AG04450 (cell line): ENCODE measurements at regions not wholly inside any gene's neighbourhood (a gene's known extent, or its start where the extent isn't known, plus 50 kb on each side); places are given as distances from the start of the nearest gene placed in this dataset.
"Not testable (repeated sequence)": the region's sequence is repeated elsewhere in the genome, so short reads cannot be mapped to it uniquely, and the experiment has no call there.

Experiments
- CTCF ChIA-PET: fragments of 300-600, 350-600 bp; formaldehyde crosslinking; extraction: SDS; loops from one replicate; lab custom pipeline; 2022; ENCODE audit warnings: antibody characterized with exemption, inconsistent platforms; lab: Charles Lee
- POLR2A ChIA-PET: fragments of 350-600 bp; formaldehyde crosslinking; extraction: SDS; loops from one replicate; lab custom pipeline; 2021; ENCODE audit warnings: antibody characterized with exemption, inconsistent platforms; lab: Yijun Ruan, JAX
- DNase-seq: peaks from one replicate; pipeline ENCODE4 v3.0.0-alpha.2; 2011; ENCODE audit warnings: low read depth, low spot score
- H3K27ac ChIP-seq: one replicate; pipeline ENCODE4 v1.5.1; 2012; ENCODE audit warnings: low read depth, low read length, control low read depth
- H3K27me3 ChIP-seq: one replicate; pipeline ENCODE4 v1.6.0; 2012; ENCODE audit warnings: low read length; ENCODE audit not compliant: control insufficient read depth, insufficient read depth
- H3K4me3 ChIP-seq: 2 replicates; pipeline ENCODE4 v1.5.1; 2011; ENCODE audit warnings: mild to moderate bottlenecking, low read depth, low read length, control low read depth
- H3K9me3 ChIP-seq: 2 replicates; pipeline ENCODE4 v1.5.1; 2012; ENCODE audit warnings: low read length; ENCODE audit not compliant: control insufficient read depth, insufficient read depth
- CTCF ChIP-seq: IDR thresholded peaks from 2 replicates; pipeline ENCODE4 v1.5.1; 2011; ENCODE audit warnings: low read depth, low read length, control low read depth, inconsistent platforms

DNA sequence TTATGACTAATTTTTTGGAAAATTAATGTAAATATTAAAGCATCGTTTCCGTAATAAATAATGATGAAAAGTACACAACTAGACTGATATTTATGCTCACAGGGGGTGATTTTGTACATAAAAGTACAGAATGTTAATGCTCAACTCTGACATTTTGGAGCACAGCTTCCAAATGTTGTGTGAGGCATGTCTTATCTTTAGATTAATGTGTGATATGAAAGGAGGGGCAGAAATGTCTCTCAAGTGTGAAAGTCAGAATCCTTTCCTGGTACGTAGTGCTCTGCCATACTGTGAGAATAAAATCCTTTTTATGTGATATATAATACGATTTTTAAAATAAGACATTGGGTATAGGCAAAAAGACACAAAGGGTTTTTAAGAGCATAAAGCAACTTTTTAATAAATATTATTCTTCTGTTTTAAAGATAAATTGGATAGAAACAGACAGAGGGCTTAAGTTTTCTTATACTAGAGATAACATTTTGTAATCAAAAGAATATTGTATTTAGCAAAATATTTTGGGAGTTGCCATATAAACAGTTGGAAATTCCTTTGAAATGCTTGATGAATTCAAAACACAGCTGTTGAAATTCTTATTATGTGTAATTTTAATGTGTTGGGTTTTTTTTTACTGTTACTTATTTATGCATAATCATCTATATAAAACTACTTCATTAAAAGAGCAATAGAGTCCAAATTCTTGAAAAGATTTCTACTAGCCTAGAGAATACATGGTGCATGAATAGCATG is 389.7 kb downstream of the RAP2B start:
- ChIA-PET CTCF (no interaction called here), POLR2A (no interaction called here)
- DNase-seq = no peak
- Histone ChIP-seq H3K27me3 (no peaks in the 10 kb centered on the region), H3K9me3 (no peaks in the 10 kb centered on the region), H3K4me3 (no peak overlapping the region), H3K27ac (no peak overlapping the region)
- TF ChIP-seq CTCF = no peak

- no peak for DNase-seq
- TF ChIP-seq CTCF = no peak
- H3K27me3 ChIP-seq = no peaks in the 10 kb centered on the region
- POLR2A ChIA-PET = no interaction called here
- H3K4me3 ChIP-seq = no peak overlapping the region
- H3K9me3 ChIP-seq = no peaks in the 10 kb centered on the region
- CTCF ChIA-PET = no interaction called here
- no peak overlapping the region for H3K27ac ChIP-seq
Observed at GRCh38 chr3:153552887-153553604, 391.0 kb downstream of the RAP2B start.

- no peak for TF ChIP-seq CTCF
- Histone ChIP-seq H3K27ac (no peak overlapping the region), H3K4me3 (no peak overlapping the region), H3K9me3 (no peaks in the 10 kb centered on the region), H3K27me3 (no peaks in the 10 kb centered on the region)
- ChIA-PET POLR2A (no interaction called here), CTCF (no interaction called here)
- DNase-seq = no peak
Observed at GRCh38 chr3:153553605-153553945, 391.5 kb downstream of the RAP2B start.

GRCh38 chr3:153555919-153556318 is 393.9 kb downstream of the RAP2B start:
- Histone ChIP-seq H3K27ac (no peak overlapping the region), H3K27me3 (no peaks in the 10 kb centered on the region), H3K9me3 (no peaks in the 10 kb centered on the region), H3K4me3 (no peak overlapping the region)
- POLR2A ChIA-PET = no interaction called here
- CTCF ChIA-PET = no interaction called here
- no peak for TF ChIP-seq CTCF
- no peak for DNase-seq

- H3K27me3 ChIP-seq, H3K4me3 ChIP-seq, CTCF ChIA-PET, DNase-seq, POLR2A ChIA-PET, H3K27ac ChIP-seq, H3K9me3 ChIP-seq: not testable (repeated sequence)
Observed at GRCh38 chr3:153559366-153559765, 397.3 kb downstream of the RAP2B start.
